OCI-LY1 (cell line): ENCODE measurements at regions not wholly inside any gene's neighbourhood (a gene's known extent, or its start where the extent isn't known, plus 50 kb on each side); places are given as distances from the start of the nearest gene placed in this dataset.

Source experiments
- CTCF ChIP-seq: fragments of 200-600 bp; sonication (generic), shearing (Covaris generic); IDR thresholded peaks from 2 replicates; pipeline ENCODE4 v1.5.1; 2017; ENCODE audit warnings: mild to moderate bottlenecking, antibody characterized with exemption, low read length, moderate library complexity, mixed read lengths
- EZH2 ChIP-seq: fragments of 200-600 bp; sonication (generic), shearing (Covaris generic); IDR thresholded peaks from 2 replicates; pipeline ENCODE4 v1.8.0; 2017; ENCODE audit warnings: borderline replicate concordance, mixed run types, mild to moderate bottlenecking, antibody characterized with exemption, low read length, moderate library complexity, mixed read lengths

GRCh38 chr4:153109296-153109849 is 94.9 kb upstream of the TRIM2 start:
- TF ChIP-seq CTCF (no peak), EZH2 (no peak)
